CD4-positive, alpha-beta T cell treated with Interferon alpha-2 for 1 hour (primary cell): ENCODE measurements at regions not wholly inside any gene's neighbourhood (a gene's known extent, or its start where the extent isn't known, plus 50 kb on each side); places are given as distances from the start of the nearest gene placed in this dataset.

Experiments used
- DNase-seq, 2 donors: peaks; one replicate each; pipeline ENCODE4 v3.0.0-alpha.2; 2020 to 2022

DNA sequence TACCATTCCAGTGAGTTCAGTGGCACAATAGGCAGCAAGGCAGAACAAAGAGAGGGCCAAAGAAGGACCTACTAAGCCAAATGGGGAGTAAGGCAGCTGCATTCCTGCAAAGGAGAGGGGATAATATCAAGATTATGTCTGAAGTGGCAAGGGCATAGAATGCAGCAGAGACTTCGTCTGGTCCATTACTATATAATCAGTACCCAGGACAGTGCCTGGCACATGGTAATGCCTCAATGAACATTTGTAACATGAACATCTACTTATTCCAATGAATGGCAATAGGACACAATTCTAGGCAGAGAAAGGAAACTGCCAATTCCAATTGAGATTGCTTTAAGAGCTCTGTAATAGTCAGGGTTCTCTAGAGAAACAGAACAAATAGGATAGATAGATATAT is 82.1 kb upstream of the STAC start:
- no peak for DNase-seq

DNA sequence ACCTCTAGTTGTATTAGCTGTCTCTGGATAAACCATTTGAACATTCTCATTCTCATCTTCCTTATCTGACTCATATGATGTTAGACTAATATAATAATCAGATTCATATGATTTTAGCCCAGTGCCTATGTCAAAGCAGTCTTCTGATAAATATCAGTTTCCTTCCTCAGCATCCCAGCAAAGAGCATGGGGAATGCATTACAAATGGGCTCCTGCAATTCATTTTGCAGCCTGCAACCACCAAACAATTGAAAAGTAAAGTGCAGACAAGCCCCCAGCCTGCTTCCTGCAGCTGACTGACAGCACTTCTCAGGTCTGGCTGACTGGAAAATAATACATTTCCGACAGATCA is 78.2 kb upstream of the STAC start:
- DNase-seq: no peak

DNA sequence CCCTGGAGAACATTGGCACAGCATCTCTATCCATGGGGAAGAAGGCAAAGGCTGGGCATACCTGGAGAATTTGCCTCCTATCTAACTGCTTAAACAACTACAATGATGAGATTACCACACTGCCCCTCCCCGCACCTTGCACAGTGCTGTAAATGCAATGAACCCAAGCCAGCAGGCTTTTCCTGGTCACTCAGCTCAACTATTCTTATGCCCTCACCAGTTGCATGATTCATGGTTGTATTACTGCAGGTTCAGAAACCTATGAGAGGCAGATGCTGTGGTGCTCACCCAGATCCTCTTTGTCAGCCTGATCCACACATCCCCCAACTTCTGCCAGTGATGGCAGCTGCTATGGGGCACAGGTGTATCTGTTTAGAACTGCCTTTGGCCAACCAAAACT is 77.7 kb upstream of the STAC start:
- DNase-seq: no peak

DNA sequence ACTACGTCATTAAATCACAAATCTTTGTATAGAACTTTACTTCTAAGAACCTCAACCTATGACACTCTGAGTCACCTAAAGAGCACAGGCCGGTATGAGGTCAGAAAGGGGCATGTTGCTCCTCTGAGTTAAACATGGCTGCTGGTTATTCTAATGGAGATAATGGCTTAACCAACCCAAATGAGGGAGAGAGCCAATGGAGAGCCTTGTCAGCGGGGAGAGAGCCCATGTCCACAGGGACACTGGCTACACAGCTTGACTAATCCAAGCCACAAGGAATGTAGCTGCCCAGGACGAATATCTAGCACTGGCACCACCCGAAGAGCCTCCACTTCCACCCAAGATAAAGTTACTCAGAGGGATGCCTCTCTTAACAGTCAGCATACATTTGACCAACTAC is 77.0 kb upstream of the STAC start:
- no peak for DNase-seq

DNA sequence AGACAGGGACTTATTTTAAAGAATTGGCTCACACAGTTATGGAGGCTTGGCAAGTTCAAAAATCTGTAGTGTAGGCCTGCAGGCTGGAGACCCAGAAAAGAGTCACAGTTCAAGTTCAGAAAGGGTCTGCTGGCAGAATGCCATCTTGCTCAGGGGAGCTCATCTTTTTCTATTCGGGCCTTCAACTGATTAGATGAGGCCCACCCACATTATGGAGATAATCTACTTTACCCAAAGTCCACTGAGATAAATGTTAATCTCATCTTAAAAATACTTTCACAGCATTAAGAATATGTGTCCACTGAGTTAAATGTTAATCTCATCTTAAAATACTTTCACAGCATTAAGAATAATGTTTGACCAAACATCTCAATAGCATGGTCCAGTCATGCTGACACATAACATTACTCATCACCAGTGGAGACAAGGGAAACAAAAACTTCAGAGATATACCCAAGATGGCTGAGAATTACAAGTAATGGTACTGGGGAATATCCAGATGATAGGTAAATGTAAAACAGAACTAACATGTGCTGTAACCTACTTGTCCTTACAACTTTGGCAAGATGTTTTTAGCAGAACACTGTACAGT is 74.3 kb upstream of the STAC start:
- no peak for DNase-seq

DNA sequence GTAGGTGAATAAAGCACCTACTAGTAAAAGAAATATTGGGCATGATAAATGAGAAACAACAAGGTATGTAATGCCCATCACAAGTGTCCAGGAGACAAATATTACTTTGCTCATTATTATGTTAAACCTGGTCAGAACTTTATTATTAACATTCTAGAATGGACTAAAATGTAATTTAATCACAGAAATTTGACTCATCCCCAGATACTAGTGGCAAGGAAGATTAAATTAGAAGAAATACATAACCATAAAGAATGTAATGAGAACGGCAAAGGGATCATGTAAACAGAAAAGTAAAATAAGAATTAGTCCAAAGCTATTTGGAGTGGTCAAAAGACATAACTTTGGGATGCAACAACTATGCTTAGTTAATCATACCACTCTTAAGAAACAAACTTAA is 71.2 kb upstream of the STAC start:
- no peak for DNase-seq

DNA sequence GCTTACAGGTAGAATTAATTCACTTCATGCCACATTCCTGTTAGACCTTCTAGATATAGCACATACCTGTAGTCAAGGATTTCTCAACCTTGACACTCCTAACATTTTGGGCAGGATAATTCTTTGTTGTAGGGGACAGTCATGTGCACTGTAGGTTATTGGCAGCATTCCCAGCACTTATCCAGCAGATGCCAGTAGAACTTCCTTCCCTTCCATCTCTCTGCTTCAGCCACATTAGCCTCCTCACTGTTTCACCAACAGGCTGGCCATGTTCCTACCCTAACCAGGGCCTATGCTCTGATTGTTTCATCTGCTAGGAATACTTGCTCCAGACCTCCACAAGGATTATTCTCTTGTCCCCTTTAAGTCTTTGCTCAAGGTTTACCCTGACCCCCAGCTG is 68.0 kb upstream of the STAC start:
- no peak for DNase-seq

DNA sequence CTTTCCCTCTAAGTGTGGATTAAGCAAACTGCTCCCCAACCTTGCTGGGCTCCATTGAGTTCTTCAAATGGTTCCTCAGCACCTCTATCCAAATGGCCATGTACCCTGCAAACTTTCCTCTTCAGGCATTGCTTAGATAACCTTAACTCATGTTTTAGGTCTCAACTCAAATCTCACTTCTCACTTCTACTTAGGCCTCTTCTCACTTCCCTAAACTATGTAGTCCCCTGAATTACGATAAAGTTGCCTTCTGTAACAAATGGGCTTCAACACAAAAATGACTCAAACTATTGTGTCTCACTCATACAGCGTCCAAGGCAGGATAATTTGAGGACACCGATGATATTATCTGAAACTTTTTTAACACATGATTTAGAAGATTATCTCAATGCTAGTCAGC is 62.4 kb upstream of the STAC start:
- no peak for DNase-seq

DNA sequence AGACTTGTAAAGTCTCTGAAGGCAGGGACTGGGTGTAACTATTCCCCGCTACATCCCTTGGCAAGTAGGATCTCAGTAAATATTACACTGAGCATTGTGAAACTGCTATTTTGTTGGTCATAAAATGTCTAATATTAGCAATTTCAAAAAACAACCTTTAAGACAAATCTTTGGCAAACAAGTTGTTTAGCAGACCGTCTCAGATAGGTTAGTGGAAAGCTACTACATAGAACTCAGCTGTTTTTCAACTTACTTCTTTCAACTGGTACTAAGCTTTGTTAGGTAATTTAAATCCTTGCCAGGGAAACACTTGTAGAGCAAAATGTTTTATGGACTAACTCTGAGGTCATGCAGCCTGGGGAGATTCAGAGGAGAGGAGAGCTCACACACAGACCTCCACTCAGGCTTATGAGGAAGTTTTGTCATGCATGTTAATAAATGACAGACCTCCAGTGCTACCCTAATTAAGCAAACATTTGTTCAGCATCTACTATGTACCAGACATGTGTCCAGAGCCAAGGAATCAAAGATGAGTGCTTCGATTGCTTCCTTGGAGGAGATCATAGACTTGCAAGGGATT is 61.6 kb upstream of the STAC start:
- DNase-seq: no peak

DNA sequence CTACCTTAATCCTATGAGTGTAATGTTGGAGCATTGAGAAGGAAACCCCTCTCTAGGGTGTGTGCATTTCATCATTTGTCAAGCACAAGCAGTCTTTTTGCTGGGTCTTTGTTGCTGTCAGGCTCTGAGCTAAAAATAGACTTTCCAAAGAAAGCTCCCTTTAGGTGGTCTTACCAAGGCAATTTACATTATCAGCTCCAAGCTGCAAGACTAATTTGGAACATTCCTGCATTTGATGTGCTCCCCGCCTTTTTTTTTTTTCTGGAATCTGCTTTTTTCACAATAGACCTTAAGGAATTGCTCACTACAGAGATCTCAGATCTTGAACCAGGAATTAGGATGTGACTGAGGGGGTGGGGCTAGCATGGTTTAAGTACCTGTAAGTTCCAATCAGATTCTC is 60.6 kb upstream of the STAC start:
- DNase-seq: no peak
